ENCODE measurements at regions not wholly inside any gene's neighbourhood (a gene's known extent, or its start where the extent isn't known, plus 50 kb on each side); places are given as distances from the start of the nearest gene placed in this dataset.

- TF ChIP-seq, protein P1, sequence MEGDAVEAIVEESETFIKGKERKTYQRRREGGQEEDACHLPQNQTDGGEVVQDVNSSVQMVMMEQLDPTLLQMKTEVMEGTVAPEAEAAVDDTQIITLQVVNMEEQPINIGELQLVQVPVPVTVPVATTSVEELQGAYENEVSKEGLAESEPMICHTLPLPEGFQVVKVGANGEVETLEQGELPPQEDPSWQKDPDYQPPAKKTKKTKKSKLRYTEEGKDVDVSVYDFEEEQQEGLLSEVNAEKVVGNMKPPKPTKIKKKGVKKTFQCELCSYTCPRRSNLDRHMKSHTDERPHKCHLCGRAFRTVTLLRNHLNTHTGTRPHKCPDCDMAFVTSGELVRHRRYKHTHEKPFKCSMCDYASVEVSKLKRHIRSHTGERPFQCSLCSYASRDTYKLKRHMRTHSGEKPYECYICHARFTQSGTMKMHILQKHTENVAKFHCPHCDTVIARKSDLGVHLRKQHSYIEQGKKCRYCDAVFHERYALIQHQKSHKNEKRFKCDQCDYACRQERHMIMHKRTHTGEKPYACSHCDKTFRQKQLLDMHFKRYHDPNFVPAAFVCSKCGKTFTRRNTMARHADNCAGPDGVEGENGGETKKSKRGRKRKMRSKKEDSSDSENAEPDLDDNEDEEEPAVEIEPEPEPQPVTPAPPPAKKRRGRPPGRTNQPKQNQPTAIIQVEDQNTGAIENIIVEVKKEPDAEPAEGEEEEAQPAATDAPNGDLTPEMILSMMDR (IDR thresholded peaks at IDR 0.05): no peak
- TF ChIP-seq POLR2A (IDR thresholded peaks at IDR 0.05): no peak
- TF ChIP-seq POLR2AphosphoS5 (IDR thresholded peaks at IDR 0.05; ENCODE audit: insufficient read depth in 1 of 2, low read depth in 1 of 2): no peak
Measured at GRCh38 chr18:34657860-34658500, 52.1 kb upstream of the DTNA start.
